ENCODE measurements at regions not wholly inside any gene's neighbourhood (a gene's known extent, or its start where the extent isn't known, plus 50 kb on each side); places are given as distances from the start of the nearest gene placed in this dataset.
"Not testable (repeated sequence)": the region's sequence is repeated elsewhere in the genome, so short reads cannot be mapped to it uniquely, and the experiment has no call there.

DNA sequence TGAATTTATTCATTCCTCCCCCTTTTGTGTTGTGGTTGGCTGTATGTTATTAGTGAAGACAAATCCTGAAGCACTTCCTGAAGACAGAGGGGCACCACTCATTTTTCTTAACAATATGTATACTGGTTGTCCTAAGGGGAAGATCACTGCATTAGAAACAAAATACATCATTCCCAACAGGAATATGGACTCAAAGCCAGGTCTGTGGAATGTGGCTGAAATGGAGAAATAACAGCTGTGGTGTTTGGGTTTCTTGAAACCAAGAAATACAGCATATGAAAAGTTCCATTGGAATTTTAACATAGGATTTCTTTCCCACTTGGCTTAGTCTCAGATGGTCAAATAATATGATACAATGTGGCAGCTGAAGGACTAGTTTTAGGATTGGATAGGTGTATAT is 267.6 kb downstream of the KCNE4 start:
- TF ChIP-seq, protein P1, sequence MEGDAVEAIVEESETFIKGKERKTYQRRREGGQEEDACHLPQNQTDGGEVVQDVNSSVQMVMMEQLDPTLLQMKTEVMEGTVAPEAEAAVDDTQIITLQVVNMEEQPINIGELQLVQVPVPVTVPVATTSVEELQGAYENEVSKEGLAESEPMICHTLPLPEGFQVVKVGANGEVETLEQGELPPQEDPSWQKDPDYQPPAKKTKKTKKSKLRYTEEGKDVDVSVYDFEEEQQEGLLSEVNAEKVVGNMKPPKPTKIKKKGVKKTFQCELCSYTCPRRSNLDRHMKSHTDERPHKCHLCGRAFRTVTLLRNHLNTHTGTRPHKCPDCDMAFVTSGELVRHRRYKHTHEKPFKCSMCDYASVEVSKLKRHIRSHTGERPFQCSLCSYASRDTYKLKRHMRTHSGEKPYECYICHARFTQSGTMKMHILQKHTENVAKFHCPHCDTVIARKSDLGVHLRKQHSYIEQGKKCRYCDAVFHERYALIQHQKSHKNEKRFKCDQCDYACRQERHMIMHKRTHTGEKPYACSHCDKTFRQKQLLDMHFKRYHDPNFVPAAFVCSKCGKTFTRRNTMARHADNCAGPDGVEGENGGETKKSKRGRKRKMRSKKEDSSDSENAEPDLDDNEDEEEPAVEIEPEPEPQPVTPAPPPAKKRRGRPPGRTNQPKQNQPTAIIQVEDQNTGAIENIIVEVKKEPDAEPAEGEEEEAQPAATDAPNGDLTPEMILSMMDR (IDR thresholded peaks at IDR 0.05) = no peak
- no peak for DNase-seq (ENCODE audit: low spot score)
- peak overlapping the region in 1 of 2 donors; percentile 1 for H3K27ac ChIP-seq
- no peak overlapping the region for H3K4me3 ChIP-seq

DNA sequence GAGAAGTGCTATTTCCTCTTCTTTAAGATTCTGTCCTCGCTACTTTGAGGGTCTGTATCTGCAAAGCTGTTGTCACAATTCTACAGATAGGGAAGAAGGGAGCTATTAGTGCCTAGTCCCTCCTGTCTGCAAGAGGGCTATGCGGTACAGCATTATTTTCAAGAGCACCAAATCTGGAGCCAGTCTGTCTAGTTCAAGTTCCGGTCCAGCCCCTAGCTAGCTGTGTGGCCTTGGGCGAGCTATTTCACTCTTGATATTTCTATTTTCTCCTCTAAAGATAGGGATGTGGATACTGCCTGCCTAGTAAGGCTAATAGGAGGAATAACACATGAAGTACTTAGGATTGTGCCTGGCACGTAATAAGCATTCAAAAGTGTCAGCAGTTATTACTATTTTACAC is 272.4 kb downstream of the KCNE4 start:
- TF ChIP-seq, protein P1 (IDR thresholded peaks at IDR 0.05) = no peak
- peak overlapping the region in 1 of 2 donors; percentile 53 for H3K27ac ChIP-seq
- H3K4me3 ChIP-seq = peak overlapping the region; percentile 11
- no peak for DNase-seq (ENCODE audit: low spot score)

DNA sequence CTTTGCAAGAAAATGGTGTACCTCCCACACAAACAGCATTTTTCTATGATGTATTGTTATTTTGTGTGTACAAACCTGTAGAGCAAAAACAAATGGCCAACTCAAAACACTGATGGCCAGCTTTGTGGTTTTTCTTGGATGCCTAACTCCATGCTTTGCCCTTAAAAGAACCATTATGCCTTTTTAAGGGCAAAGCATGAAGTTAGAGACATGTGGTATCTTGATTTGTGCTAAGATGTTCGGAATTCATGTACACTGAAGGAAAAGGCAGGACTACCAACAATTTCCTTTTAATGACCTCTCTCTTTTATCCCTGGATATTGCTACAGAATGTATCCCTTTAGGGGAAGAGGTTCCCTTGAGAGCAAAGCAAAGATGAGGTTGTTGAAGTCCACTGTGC is 273.6 kb downstream of the SCG2 start:
- TF ChIP-seq, protein P1 (IDR thresholded peaks at IDR 0.05) = no peak
- no peak for DNase-seq (ENCODE audit: low spot score)
- Histone ChIP-seq H3K27ac (no peak overlapping the region), H3K4me3 (no peak overlapping the region)

DNA sequence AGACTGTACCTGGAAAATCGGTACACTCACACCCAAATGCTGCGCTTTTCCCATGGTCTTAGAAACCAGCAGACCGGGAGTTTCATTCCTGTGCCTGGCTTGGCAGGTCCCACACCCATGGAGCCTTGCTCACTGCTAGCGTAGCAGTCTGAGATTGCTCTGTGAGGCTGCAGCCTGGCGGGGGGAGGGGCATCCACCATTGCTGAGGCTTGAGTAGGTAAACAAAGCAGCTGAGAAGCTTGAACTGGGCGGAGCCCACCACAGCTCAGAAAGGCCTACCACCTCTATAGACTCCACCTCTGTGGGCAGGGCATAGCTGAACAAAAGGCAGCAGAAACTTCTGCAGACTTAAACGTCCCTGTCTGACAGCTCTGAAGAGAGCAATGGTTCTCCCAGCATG is 271.4 kb downstream of the SCG2 start:
- not testable (repeated sequence) for H3K27ac ChIP-seq; H3K4me3 ChIP-seq; DNase-seq (ENCODE audit: low spot score)

DNA sequence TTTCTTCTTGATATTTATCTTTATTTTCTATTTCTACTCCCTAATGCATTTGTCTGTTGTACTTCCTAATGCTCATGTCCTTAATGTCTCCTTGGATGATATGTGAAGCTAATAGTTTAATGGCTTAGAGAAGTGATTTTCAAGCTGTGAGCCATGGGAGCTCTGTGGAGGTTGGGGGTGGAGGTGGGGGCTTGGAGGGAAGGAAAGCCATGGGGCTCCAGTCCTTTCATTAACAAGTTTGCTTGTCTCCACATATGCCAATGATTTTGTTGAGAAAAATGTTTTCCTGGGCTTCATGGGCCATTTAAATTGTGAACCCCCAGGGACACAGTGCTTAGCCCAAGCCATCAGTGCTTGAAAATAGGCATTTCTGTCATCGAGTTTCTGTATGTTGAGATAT is 264.1 kb downstream of the SCG2 start:
- no peak overlapping the region for H3K4me3 ChIP-seq
- TF ChIP-seq, protein P1 (IDR thresholded peaks at IDR 0.05) = no peak
- no peak overlapping the region for H3K27ac ChIP-seq
- no peak for DNase-seq (ENCODE audit: low spot score)

DNA sequence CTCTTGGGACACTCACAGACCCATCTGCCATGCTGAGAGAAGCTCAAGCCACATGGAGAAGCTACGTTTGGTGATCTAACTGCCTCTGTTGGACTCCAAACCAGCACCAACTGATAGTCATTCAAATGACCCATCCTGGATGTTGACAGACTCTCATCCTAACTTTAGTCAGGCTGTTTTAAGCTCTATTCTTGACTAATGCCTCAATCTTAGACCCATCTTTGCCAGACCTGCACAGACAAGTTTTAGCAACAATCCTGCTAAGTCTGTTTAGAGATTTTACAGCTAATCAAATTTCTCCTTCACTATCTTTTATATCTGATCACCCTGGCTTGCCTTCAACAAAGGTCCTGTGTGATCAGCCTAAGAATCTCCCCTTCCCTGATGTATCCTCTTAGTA is 245.1 kb downstream of the SCG2 start:
- TF ChIP-seq, protein P1 (IDR thresholded peaks at IDR 0.05) = no peak
- DNase-seq (ENCODE audit: low spot score) = no peak
- Histone ChIP-seq H3K4me3 (no peak overlapping the region), H3K27ac (no peak overlapping the region)

DNA sequence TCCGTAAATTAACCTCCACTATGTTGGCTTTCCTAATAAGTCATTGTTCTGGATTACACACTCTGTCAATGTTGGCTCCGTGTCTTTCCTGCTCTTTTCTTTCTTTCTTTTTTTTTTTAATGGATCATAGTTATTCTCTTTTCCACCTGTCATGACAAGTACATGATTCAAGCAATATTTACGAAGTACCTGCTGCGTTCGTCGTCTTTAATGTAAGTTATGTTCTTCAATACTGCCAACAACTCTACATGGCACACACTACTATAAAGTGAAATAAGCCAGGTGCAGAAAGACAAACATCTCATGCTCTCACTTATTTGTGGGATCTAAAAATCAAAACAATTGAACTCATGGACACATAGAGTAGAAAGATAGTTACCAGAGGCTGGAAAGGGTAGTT is 239.1 kb downstream of the SCG2 start:
- no peak overlapping the region for H3K4me3 ChIP-seq
- DNase-seq (ENCODE audit: low spot score) = no peak
- no peak overlapping the region for H3K27ac ChIP-seq
- TF ChIP-seq, protein P1 (IDR thresholded peaks at IDR 0.05) = no peak

DNA sequence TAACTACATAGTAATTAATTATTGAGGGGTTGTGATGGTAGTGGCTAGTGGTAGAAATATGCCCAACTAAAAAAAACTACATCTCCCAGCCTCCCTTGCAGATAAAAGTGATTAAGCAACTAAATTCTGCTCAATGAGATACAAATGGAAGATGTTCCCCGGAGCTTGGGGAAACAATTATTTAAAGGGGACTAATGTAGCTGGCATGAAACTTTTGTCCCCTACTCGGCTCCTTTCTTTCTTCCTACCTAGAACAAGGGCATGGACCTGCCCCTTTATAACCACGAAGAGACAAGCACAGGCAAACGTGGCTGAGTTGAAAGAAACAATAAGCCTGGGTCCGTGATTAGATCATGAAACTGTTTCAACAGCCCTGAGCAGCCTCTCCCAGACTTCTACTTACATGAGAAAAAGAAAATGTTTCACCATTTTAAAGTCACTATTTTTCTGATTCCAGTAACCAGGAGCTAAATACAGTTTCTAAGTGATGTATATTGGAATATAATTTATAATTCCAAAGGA is 236.9 kb downstream of the SCG2 start:
- TF ChIP-seq, protein P1 (IDR thresholded peaks at IDR 0.05) = no peak
- H3K4me3 ChIP-seq = no peak overlapping the region

More for the DNA sequence above, 236.9 kb downstream of the SCG2 start:
- DNase-seq (ENCODE audit: low spot score) = no peak
- H3K27ac ChIP-seq = no peak overlapping the region
